T follicular helper cell (primary cell): ENCODE measurements at regions not wholly inside any gene's neighbourhood (a gene's known extent, or its start where the extent isn't known, plus 50 kb on each side); places are given as distances from the start of the nearest gene placed in this dataset.
"Not testable (repeated sequence)": the region's sequence is repeated elsewhere in the genome, so short reads cannot be mapped to it uniquely, and the experiment has no call there.

Experiments used
- DNase-seq: peaks from one replicate; pipeline ENCODE4 v3.0.0-alpha.2; 2020; ENCODE audit warnings: low read depth

- DNase-seq = no peak
Measured at GRCh38 chrX:40414335-40414734, 166.4 kb upstream of the ATP6AP2 start.

GRCh38 chrX:40411340-40412111 is 169.2 kb upstream of the ATP6AP2 start:
- no peak for DNase-seq

GRCh38 chrX:40410859-40411258 is 169.9 kb upstream of the ATP6AP2 start:
- no peak for DNase-seq

- DNase-seq = no peak
Measured at GRCh38 chrX:40406330-40406859, 174.4 kb upstream of the ATP6AP2 start.

GRCh38 chrX:40405399-40405798 is 175.4 kb upstream of the ATP6AP2 start:
- no peak for DNase-seq

- DNase-seq = no peak
Measured at GRCh38 chrX:40403757-40404156, 177.0 kb upstream of the ATP6AP2 start.

GRCh38 chrX:40402831-40403533 is 177.8 kb upstream of the ATP6AP2 start:
- no peak for DNase-seq

GRCh38 chrX:40395102-40395501 is 185.7 kb upstream of the ATP6AP2 start:
- no peak for DNase-seq

- DNase-seq = no peak
Measured at GRCh38 chrX:40394302-40394701, 186.5 kb upstream of the ATP6AP2 start.

GRCh38 chrX:40392599-40392998 is 188.2 kb upstream of the ATP6AP2 start:
- DNase-seq = no peak

- no peak for DNase-seq
Measured at GRCh38 chrX:40391662-40392061, 189.1 kb upstream of the ATP6AP2 start.

GRCh38 chrX:40389555-40389954 is 191.2 kb upstream of the ATP6AP2 start:
- DNase-seq = no peak

- DNase-seq = no peak
Measured at GRCh38 chrX:40388441-40388840, 192.3 kb upstream of the ATP6AP2 start.

- not testable (repeated sequence) for DNase-seq
Measured at GRCh38 chrX:40387869-40388268, 192.9 kb upstream of the ATP6AP2 start.

- not testable (repeated sequence) for DNase-seq
Measured at GRCh38 chrX:40387311-40387710, 193.5 kb upstream of the ATP6AP2 start.

- no peak for DNase-seq
Measured at GRCh38 chrX:40385682-40386081, 195.1 kb upstream of the ATP6AP2 start.

GRCh38 chrX:40385256-40385655 is 195.5 kb upstream of the ATP6AP2 start:
- DNase-seq = no peak

- no peak for DNase-seq
Measured at GRCh38 chrX:40383969-40384368, 196.8 kb upstream of the ATP6AP2 start.

- DNase-seq = no peak
Measured at GRCh38 chrX:40383360-40383759, 197.4 kb upstream of the ATP6AP2 start.

GRCh38 chrX:40380655-40381488 is 199.9 kb upstream of the ATP6AP2 start:
- no peak for DNase-seq

GRCh38 chrX:40377684-40378083 is 203.1 kb upstream of the ATP6AP2 start:
- DNase-seq = no peak

- DNase-seq = no peak
Measured at GRCh38 chrX:40374486-40374885, 206.3 kb upstream of the ATP6AP2 start.
